GM12874 (cell line): ENCODE measurements at regions not wholly inside any gene's neighbourhood (a gene's known extent, or its start where the extent isn't known, plus 50 kb on each side); places are given as distances from the start of the nearest gene placed in this dataset.

ENCODE experiments used
- CTCF ChIP-seq: IDR thresholded peaks from 2 replicates; pipeline ENCODE4 v1.5.1; 2011; ENCODE audit warnings: low read depth, mild to moderate bottlenecking, control low read depth, low read length, moderate library complexity; ENCODE audit not compliant: insufficient read depth

- TF ChIP-seq CTCF: no peak
These were observed 117.8 kb upstream of the DIAPH2 start for GRCh38 chrX:96566878-96567277.

GRCh38 chrX:96568071-96568470 lies 116.6 kb upstream of the DIAPH2 start:
- no peak for TF ChIP-seq CTCF

GRCh38 chrX:96569034-96569433 lies 115.6 kb upstream of the DIAPH2 start:
- no peak for TF ChIP-seq CTCF

- no peak for TF ChIP-seq CTCF
These were observed 109.6 kb upstream of the DIAPH2 start for GRCh38 chrX:96575011-96575410.

- no peak for TF ChIP-seq CTCF
These were observed 108.3 kb upstream of the DIAPH2 start for GRCh38 chrX:96576368-96576767.

- TF ChIP-seq CTCF: no peak
These were observed 105.9 kb upstream of the DIAPH2 start for GRCh38 chrX:96578781-96579180.

- TF ChIP-seq CTCF: no peak
These were observed 105.4 kb upstream of the DIAPH2 start for GRCh38 chrX:96579252-96579651.

GRCh38 chrX:96590403-96590802 lies 94.2 kb upstream of the DIAPH2 start:
- TF ChIP-seq CTCF: no peak
